ENCODE measurements at regions not wholly inside any gene's neighbourhood (a gene's known extent, or its start where the extent isn't known, plus 50 kb on each side); places are given as distances from the start of the nearest gene placed in this dataset.
"Not testable (repeated sequence)": the region's sequence is repeated elsewhere in the genome, so short reads cannot be mapped to it uniquely, and the experiment has no call there.

GRCh38 chr4:78691971-78692821 lies 84.0 kb upstream of the BMP2K start:
- peak; percentile 19 for DNase-seq (ENCODE audit: low spot score)

- DNase-seq (ENCODE audit: low spot score) = peak; percentile 46
Observed at GRCh38 chr4:78692822-78693170, 83.4 kb upstream of the BMP2K start.

- no peak for DNase-seq (ENCODE audit: low spot score)
Observed at GRCh38 chr4:78693777-78694456, 82.2 kb upstream of the BMP2K start.

GRCh38 chr4:78694457-78694787 lies 81.7 kb upstream of the BMP2K start:
- DNase-seq (ENCODE audit: low spot score) = no peak

GRCh38 chr4:78695910-78696309 lies 80.2 kb upstream of the BMP2K start:
- no peak for DNase-seq (ENCODE audit: low spot score)

- DNase-seq (ENCODE audit: low spot score) = no peak
Observed at GRCh38 chr4:78703079-78703478, 73.1 kb upstream of the BMP2K start.

- no peak for DNase-seq (ENCODE audit: low spot score)
Observed at GRCh38 chr4:78704317-78704716, 71.8 kb upstream of the BMP2K start.

- peak; percentile 56 for DNase-seq (ENCODE audit: low spot score)
Observed at GRCh38 chr4:78704981-78705683, 71.0 kb upstream of the BMP2K start.

GRCh38 chr4:78706302-78706701 lies 69.8 kb upstream of the BMP2K start:
- no peak for DNase-seq (ENCODE audit: low spot score)

- peak; percentile 81 for DNase-seq (ENCODE audit: low spot score)
Observed at GRCh38 chr4:78707268-78707667, 68.9 kb upstream of the BMP2K start.

GRCh38 chr4:78707793-78708192 lies 68.4 kb upstream of the BMP2K start:
- no peak for DNase-seq (ENCODE audit: low spot score)

- no peak for DNase-seq (ENCODE audit: low spot score)
Observed at GRCh38 chr4:78710536-78710935, 65.6 kb upstream of the BMP2K start.

GRCh38 chr4:78711676-78712075 lies 64.5 kb upstream of the BMP2K start:
- DNase-seq (ENCODE audit: low spot score) = no peak

- not testable (repeated sequence) for DNase-seq (ENCODE audit: low spot score)
Observed at GRCh38 chr4:78714598-78714997, 61.6 kb upstream of the BMP2K start.

- DNase-seq (ENCODE audit: low spot score) = not testable (repeated sequence)
Observed at GRCh38 chr4:78715372-78715771, 60.8 kb upstream of the BMP2K start.

- DNase-seq (ENCODE audit: low spot score) = not testable (repeated sequence)
Observed at GRCh38 chr4:78717712-78718111, 58.4 kb upstream of the BMP2K start.

GRCh38 chr4:78720204-78720603 lies 55.9 kb upstream of the BMP2K start:
- no peak for DNase-seq (ENCODE audit: low spot score)

GRCh38 chr4:78720994-78721677 lies 55.0 kb upstream of the BMP2K start:
- peak; percentile 29 for DNase-seq (ENCODE audit: low spot score)

GRCh38 chr4:78721747-78722146 lies 54.4 kb upstream of the BMP2K start:
- DNase-seq (ENCODE audit: low spot score) = no peak

GRCh38 chr4:78722320-78722719 lies 53.8 kb upstream of the BMP2K start:
- no peak for DNase-seq (ENCODE audit: low spot score)

GRCh38 chr4:78722878-78723277 lies 53.3 kb upstream of the BMP2K start:
- no peak for DNase-seq (ENCODE audit: low spot score)

Measured in globus pallidus (tissue), 1 donor.